Suprapubic skin (tissue), 4 donors: ENCODE measurements at regions not wholly inside any gene's neighbourhood (a gene's known extent, or its start where the extent isn't known, plus 50 kb on each side); places are given as distances from the start of the nearest gene placed in this dataset.

Source experiments
- DNase-seq, 2 donors: peaks; one replicate each; pipeline ENCODE4 v3.0.0-alpha.2; 2019; ENCODE audit warnings: low spot score in 2 of 2
- H3K27ac ChIP-seq: fragments of 200-600 bp; sonication (generic); one replicate; pipeline ENCODE4 v1.5.1; 2019
- H3K27me3 ChIP-seq: fragments of 200-600 bp; sonication (generic); one replicate; pipeline ENCODE4 v1.5.1; 2019
- H3K36me3 ChIP-seq: fragments of 200-600 bp; sonication (generic); one replicate; pipeline ENCODE4 v1.5.1; 2019
- H3K4me1 ChIP-seq: fragments of 200-600 bp; sonication (generic); one replicate; pipeline ENCODE4 v1.5.1; 2019
- H3K4me3 ChIP-seq: fragments of 200-600 bp; sonication (generic); one replicate; pipeline ENCODE4 v1.5.1; 2019; ENCODE audit warnings: mild to moderate bottlenecking
- H3K9me3 ChIP-seq: fragments of 200-600 bp; sonication (generic); one replicate; pipeline ENCODE4 v1.5.1; 2019
- CTCF ChIP-seq, 2 donors: fragments of 200-600 bp in 1 of 2; fragments of 450-650 bp in 1 of 2; sonication (generic) in 1 of 2; IDR thresholded peaks; one replicate each; pipeline ENCODE4 v1.5.1; 2016 to 2019; ENCODE audit warnings: antibody characterized with exemption in 2 of 2, mild to moderate bottlenecking in 1 of 2, moderate library complexity in 1 of 2
- EP300 ChIP-seq: sonication (generic); formaldehyde crosslinking; IDR thresholded peaks from one replicate; pipeline ENCODE4 v1.6.1; 2017; ENCODE audit warnings: antibody characterized with exemption
- POLR2A ChIP-seq, 2 donors: fragments of 450-650 bp; IDR thresholded peaks; one replicate each; pipeline ENCODE4 v1.6.1; 2017; ENCODE audit warnings: antibody characterized with exemption in 2 of 2, mild to moderate bottlenecking in 2 of 2, moderate library complexity in 2 of 2
- POLR2AphosphoS5 ChIP-seq, 3 donors: sonication (generic); formaldehyde crosslinking; IDR thresholded peaks; one replicate each; pipeline ENCODE4 v1.6.1; 2017; ENCODE audit warnings: antibody characterized with exemption in 3 of 3
- WGBS: methylation state at CpG from one replicate; pipeline ENCODE4 v1.1.5; 2018; 5-methylcytosine and 5-hydroxymethylcytosine counted together

GRCh38 chr2:173747035-173747434, 218.1 kb downstream of the SP3 start:
- Histone ChIP-seq H3K27ac (no peak overlapping the region), H3K4me3 (no peak overlapping the region), H3K36me3 (no peaks in the 10 kb centered on the region), H3K4me1 (no peaks in the 10 kb centered on the region), H3K27me3 (no peaks in the 10 kb centered on the region), H3K9me3 (no peaks in the 10 kb centered on the region)
- 88% methylated on average over 6 of the region's 6 CpGs for WGBS
- TF ChIP-seq CTCF (IDR thresholded peaks at IDR 0.05) (no peak), EP300 (no peak), POLR2A (IDR thresholded peaks at IDR 0.05) (no peak), POLR2AphosphoS5 (IDR thresholded peaks at IDR 0.05) (no peak)
- DNase-seq = no peak

GRCh38 chr2:173749315-173749714, 215.9 kb downstream of the SP3 start:
- WGBS = 71% methylated on average over 2 of the region's 2 CpGs
- no peak for TF ChIP-seq EP300
- no peak for TF ChIP-seq CTCF (IDR thresholded peaks at IDR 0.05)
- TF ChIP-seq POLR2AphosphoS5 (IDR thresholded peaks at IDR 0.05) = no peak
- Histone ChIP-seq H3K27ac (no peak overlapping the region), H3K9me3 (no peaks in the 10 kb centered on the region), H3K36me3 (no peaks in the 10 kb centered on the region), H3K4me3 (no peak overlapping the region), H3K27me3 (no peaks in the 10 kb centered on the region), H3K4me1 (no peaks in the 10 kb centered on the region)
- no peak for DNase-seq

- Histone ChIP-seq H3K27me3 (no peaks in the 10 kb centered on the region), H3K36me3 (no peaks in the 10 kb centered on the region), H3K4me1 (no peaks in the 10 kb centered on the region), H3K9me3 (no peaks in the 10 kb centered on the region), H3K27ac (no peak overlapping the region), H3K4me3 (no peak overlapping the region)
- TF ChIP-seq CTCF (IDR thresholded peaks at IDR 0.05) (no peak), POLR2A (IDR thresholded peaks at IDR 0.05) (no peak), POLR2AphosphoS5 (IDR thresholded peaks at IDR 0.05) (no peak), EP300 (no peak)
- 47% methylated on average over 5 of the region's 7 CpGs for WGBS
- no peak for DNase-seq
These were observed 214.8 kb downstream of the SP3 start for GRCh38 chr2:173750353-173750801.

GRCh38 chr2:173750831-173751230, 214.3 kb downstream of the SP3 start:
- Histone ChIP-seq H3K27me3 (no peaks in the 10 kb centered on the region), H3K9me3 (no peaks in the 10 kb centered on the region), H3K4me1 (no peaks in the 10 kb centered on the region), H3K27ac (no peak overlapping the region), H3K4me3 (no peak overlapping the region), H3K36me3 (no peaks in the 10 kb centered on the region)
- 76% methylated on average over 4 of the region's 4 CpGs for WGBS
- no peak for DNase-seq
- TF ChIP-seq EP300 (no peak), POLR2AphosphoS5 (IDR thresholded peaks at IDR 0.05) (no peak), POLR2A (IDR thresholded peaks at IDR 0.05) (no peak), CTCF (IDR thresholded peaks at IDR 0.05) (no peak)

- TF ChIP-seq POLR2A (IDR thresholded peaks at IDR 0.05) = no peak
- TF ChIP-seq CTCF (IDR thresholded peaks at IDR 0.05) = no peak
- TF ChIP-seq EP300 = no peak
- no peak for TF ChIP-seq POLR2AphosphoS5 (IDR thresholded peaks at IDR 0.05)
- Histone ChIP-seq H3K9me3 (no peaks in the 10 kb centered on the region), H3K27ac (no peak overlapping the region), H3K27me3 (no peaks in the 10 kb centered on the region), H3K4me1 (no peaks in the 10 kb centered on the region), H3K4me3 (no peak overlapping the region), H3K36me3 (no peaks in the 10 kb centered on the region)
- 89% methylated on average over 9 of the region's 9 CpGs for WGBS
- DNase-seq = no peak
These were observed 213.8 kb downstream of the SP3 start for GRCh38 chr2:173751245-173751975.
